RPMI8226 (cell line): ENCODE measurements at regions not wholly inside any gene's neighbourhood (a gene's known extent, or its start where the extent isn't known, plus 50 kb on each side); places are given as distances from the start of the nearest gene placed in this dataset.
"Not testable (repeated sequence)": the region's sequence is repeated elsewhere in the genome, so short reads cannot be mapped to it uniquely, and the experiment has no call there.

Source experiments
- DNase-seq: peaks from one replicate; pipeline ENCODE4 v3.0.0-alpha.2; 2015

DNA sequence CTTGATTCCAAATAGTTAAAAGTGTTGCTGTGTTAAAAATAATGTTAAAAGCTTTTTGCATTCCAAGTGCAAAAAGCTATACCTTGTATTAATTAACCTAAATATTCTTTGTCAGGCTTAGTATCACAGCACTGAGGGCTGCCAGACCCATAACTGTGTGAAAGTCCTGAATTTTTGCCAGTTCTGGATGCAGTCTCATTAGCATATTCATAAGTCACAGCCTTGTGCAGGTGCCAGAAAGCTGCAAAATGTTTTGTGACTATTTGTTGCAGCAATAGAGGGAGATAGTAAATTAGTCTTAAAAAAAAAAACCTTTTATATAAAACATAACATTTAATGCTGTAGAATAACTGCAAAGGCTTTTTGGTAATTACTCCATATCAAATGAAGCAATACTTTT is 56.6 kb downstream of the SLITRK1 start:
- no peak for DNase-seq

GRCh38 chr13:83824560-83824959 is 57.7 kb downstream of the SLITRK1 start:
- DNase-seq = no peak

- DNase-seq = no peak
Measured at GRCh38 chr13:83824120-83824519, 58.2 kb downstream of the SLITRK1 start.

GRCh38 chr13:83819611-83820010 is 62.7 kb downstream of the SLITRK1 start:
- no peak for DNase-seq

DNA sequence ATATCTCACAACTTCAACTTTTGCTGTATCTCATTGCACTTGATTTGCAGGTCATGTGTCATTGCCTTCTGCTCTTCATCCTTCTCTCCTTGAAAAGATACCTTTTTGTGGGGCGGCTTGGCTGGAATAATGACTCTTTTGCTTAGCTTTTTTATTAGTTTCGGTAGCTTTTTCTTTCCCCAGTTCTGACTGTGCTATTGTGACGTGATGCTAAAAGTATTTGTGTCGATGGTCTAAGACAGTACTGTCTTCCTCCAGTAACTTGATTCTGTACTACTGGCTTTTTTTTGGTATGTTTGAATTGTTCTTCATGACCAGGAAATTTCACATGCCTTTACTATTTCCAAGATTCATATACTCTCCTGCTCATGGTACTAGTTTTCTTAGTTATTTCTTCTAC is 63.1 kb downstream of the SLITRK1 start:
- no peak for DNase-seq

GRCh38 chr13:83816081-83816480 is 66.2 kb downstream of the SLITRK1 start:
- no peak for DNase-seq

DNA sequence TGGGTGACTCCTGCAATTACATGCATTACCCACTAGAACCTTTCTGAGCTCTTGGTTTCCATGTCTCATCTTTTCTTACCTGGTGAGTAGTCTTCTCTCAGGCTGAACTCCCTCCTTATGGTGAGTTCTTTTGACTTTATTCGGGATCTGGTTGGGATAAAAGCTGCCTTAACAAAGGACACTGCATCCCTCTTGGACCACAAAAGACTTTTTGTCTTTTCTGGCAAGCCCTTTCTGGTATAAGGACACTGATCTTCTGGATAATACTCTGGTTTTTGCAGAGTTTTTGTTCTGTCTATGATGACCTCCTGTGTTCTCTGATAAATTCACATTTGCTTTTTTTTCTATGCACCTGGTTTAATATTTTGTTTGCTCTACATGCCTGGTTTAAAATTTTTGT is 66.7 kb downstream of the SLITRK1 start:
- no peak for DNase-seq

DNA sequence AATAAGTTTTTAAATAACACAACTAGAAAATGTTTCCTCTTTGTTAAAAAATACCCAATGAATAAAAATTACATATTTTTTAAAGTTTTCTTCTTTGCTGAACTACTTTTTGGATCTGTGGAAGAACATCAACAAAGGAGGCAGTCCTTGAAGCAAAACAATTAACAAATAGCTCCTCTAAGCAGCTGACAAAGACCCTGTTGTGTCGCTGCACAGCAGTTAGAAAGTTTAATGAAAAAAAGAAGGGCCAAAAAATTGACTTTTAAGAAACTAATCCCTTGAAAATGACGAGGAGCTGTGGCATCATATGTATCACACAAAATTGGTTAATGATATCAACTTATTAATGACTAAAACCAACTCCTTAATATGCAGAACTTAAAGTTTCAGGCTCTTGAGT is 72.1 kb downstream of the SLITRK1 start:
- no peak for DNase-seq

GRCh38 chr13:83804356-83804962 is 77.8 kb downstream of the SLITRK1 start:
- no peak for DNase-seq

DNA sequence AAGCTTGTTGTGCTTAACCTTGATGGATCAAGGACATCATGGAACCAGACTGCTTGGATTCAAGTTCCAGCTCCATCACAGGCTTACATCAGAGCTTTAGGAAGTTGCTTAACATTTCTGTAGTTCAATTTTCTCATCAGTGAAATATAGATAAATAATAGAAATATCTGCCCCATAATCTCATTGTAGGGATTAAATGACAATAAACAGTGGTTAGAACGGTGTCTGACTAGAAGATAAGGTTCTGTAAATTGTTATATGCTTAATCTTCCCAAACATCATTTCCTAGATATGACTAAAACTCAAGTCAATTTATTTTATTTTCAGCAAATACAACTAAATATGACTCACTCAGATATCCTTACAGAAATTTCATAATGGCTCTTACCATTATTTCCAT is 83.5 kb downstream of the SLITRK1 start:
- no peak for DNase-seq

DNA sequence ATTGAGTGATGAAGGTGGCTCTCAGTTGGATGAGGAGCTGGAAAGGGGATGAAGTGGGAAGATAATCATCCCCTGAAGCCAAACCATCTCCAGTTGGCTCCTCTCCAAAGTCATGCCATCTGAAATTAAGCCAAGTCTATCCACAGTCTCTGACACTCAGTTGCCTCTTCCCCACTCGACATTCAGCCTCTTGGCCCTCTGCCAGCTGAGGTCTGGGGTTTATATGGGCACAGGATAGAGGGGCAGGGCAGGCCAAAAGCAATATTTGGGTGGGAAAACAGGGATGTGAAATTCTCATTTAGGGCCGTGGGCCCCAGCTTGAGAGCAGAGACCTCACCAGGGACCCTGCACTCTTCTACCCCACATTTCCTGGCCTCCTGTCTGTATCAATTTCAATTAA is 85.9 kb downstream of the SLITRK1 start:
- no peak for DNase-seq

GRCh38 chr13:83794583-83794982 is 87.7 kb downstream of the SLITRK1 start:
- no peak for DNase-seq

GRCh38 chr13:83780227-83780626 is 102.0 kb downstream of the SLITRK1 start:
- DNase-seq = peak; percentile 4

- DNase-seq = no peak
Measured at GRCh38 chr13:83773961-83774360, 108.3 kb downstream of the SLITRK1 start.

- no peak for DNase-seq
Measured at GRCh38 chr13:83765796-83766195, 116.5 kb downstream of the SLITRK1 start.

DNA sequence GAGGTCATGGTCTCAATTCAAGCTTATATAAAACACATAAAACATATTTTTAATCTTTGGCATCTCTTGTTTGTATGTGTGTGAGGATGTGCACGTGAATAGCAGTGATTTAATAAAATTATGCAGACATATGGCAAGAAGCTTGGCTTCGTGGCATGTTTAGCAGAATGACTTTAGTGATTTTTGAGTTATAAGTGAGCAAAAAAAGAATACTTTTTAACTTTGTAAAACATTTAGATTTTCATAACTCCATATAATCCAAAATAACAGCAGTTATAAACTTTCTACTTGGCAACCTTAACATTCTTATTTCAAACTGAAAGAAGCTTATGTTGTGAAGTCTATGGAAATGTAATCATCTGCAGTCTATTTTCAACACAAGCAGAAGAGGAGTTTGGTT is 120.6 kb downstream of the SLITRK1 start:
- no peak for DNase-seq

GRCh38 chr13:83755210-83755609 is 127.1 kb downstream of the SLITRK1 start:
- DNase-seq = not testable (repeated sequence)

DNA sequence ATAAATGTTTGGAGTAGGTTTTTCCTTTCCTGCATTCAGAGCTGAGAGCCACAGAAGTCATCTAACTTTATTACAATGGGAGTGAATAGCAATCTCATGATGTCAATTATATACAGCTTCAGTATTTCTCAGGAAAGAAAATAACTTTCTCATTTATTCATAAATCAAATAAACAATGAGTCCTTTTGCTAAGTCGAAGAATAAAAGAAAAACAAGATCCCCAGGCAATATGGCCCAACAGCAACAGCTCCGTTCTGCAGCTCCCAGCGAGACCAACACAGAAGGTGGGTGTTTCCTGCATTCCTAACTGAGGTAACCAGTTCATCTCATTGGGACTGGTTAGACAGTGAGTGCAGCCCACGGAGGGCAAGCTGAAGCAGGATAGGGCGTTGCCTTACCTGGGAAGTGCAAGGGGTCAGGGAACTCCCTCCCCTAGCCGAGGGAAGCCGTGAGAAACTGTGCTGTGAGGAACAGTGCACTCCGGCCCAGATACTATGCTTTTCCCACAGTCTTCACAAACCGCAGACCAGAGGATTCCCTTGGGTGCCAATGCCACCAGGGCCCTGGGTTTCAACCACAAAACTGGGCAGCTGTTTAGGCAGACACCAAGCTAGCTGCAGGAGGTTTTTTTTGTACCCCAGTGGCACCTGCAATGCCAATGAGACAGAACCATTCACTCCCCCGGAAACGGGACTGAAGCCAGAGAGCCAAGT is 128.2 kb downstream of the SLITRK1 start:
- no peak for DNase-seq

DNA sequence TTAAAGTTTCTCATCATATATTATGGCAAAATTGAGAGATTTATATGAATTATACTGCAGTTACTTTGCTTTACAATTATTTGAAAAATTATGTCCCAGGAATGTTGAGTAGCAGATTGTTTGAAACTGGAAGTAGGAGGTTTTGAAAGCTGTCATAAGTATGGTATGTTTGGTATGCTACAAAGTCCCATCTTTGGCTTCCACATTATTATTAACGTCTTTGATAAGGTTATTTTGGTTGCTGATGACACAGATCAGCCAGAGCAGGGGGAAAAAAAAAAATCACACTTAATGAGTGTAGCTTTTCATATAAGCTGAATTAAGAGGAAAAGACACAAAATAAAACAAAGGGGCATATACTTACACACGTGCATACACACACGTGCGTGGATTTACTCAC is 130.1 kb downstream of the SLITRK1 start:
- DNase-seq = no peak

DNA sequence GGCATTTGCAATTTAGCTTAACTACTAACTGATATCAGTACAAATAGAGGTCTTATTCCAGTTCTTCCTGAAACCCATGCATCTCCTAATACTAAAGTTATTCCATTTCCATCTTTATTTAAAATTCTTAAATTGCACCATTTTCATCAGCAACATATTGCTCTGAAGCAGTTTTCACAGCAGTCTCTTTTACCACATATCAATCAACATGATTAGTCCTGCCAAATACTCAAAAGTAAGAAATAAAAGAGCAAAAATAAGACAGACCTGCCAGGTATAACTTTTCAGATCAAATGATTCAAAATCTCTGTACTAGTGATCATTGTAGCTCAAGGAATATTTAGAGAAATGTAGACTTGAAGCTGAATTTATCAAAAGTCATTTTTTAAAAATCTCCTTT is 141.7 kb downstream of the SLITRK1 start:
- DNase-seq = no peak

- DNase-seq = no peak
Measured at GRCh38 chr13:83738407-83738806, 143.9 kb downstream of the SLITRK1 start.

DNA sequence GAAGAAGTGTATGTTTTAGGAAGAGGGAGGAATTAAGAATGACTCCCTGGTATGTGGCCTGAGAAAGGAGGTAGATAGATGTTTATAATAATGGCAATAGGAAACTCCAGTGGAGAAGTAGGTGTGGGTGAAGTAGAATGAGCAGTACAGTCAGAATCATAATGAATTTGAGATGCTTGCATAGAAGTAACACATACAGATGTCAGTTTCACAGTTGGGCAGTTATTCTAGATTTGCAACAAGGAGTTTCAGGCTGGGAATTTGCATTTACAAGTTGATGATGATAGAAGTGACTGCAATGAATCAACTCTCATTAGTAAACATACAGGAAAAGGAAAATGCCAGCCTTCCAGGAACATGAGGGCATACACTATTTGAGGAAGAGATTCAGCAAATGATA is 149.0 kb downstream of the SLITRK1 start:
- DNase-seq = no peak

DNA sequence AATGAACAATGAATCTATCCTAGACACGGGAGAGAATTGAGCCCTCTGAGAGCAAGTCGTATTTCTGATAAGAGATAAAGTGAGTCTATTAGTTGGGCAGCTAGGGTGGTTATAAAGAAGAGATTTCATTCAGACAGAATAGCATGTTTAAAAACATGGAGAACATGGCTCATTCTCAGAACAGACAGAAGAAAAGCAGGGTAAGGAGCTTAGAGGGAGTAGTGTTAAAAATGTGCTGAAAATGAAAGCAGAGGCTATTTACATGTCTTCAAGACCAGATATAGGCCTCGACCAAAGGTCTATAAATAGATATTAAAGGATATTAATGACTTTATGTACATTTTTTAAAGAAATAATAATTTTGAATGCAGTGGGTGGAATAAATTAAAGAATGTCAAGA is 149.5 kb downstream of the SLITRK1 start:
- no peak for DNase-seq

DNA sequence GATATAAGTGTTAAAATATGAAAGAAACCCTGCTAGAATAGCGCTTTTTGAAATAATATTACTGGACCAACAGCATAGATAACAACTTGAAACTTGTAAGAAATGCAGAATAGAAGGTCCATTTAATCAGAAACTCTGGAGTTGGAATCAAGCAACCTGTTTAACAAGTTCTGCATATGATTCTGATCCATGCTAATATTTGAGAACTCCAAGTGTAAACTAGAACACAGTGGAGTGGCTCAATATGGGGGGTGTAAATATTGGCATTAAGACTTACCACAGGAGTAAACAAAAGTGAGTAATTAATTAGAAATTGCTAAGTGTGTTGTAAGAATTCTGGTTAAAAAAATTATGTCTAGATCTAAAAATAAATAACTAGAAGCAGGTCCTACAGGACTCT is 151.2 kb downstream of the SLITRK1 start:
- no peak for DNase-seq

DNA sequence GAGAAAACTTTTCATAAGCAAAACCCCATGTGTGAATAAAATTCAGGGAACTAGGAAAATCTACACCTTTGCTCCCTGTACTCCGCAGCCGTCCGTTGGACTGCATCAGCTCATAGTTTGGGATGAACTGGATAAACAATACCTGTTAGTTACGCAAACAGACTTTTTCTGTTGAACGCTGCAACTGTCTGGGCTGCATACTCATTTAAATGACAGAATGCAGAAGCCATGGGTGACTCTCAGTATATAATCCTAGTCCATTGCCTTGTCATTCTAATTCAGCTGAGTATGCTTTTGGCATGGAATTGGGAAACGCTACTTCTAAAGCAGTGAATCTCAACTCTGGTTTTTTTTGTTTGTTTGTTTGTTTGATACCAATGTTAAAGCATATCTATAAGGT is 151.6 kb downstream of the SLITRK1 start:
- no peak for DNase-seq
